ENCODE measurements at regions not wholly inside any gene's neighbourhood (a gene's known extent, or its start where the extent isn't known, plus 50 kb on each side); places are given as distances from the start of the nearest gene placed in this dataset.

GRCh38 chr2:155350783-155351580, 652.5 kb downstream of the KCNJ3 start:
- DNase-seq (ENCODE audit: low spot score) = no peak
- no peak overlapping the region for H2AFZ ChIP-seq (ENCODE audit: low read length)
- H3K9me3 ChIP-seq (ENCODE audit: low read length) = no peaks in the 10 kb centered on the region
- H4K20me1 ChIP-seq (ENCODE audit: insufficient read depth, low read length) = no peaks in the 10 kb centered on the region
- no peak overlapping the region for H3K27ac ChIP-seq (ENCODE audit: low read depth, low read length, poor library complexity, severe bottlenecking)
- H3K9me2 ChIP-seq (ENCODE audit: insufficient read depth, low read length) = no peaks in the 10 kb centered on the region
- no peaks in the 10 kb centered on the region for H3K4me1 ChIP-seq (ENCODE audit: insufficient read depth, low read length, poor library complexity, severe bottlenecking)
- POLR2A ChIA-PET = no interaction called here
- no TSS peak for BruUV-seq (replicated peaks)
- H3K36me3 ChIP-seq (ENCODE audit: insufficient read depth, low read length) = no peaks in the 10 kb centered on the region
- TF ChIP-seq CTCF (conservative IDR thresholded peaks at IDR 0.05; ENCODE audit: low read length) (no peak), EZH2phosphoT487 (IDR thresholded peaks at IDR 0.05; ENCODE audit: borderline replicate concordance, low read depth, low read length) (no peak)
- H3K4me3 ChIP-seq (ENCODE audit: low read depth, low read length, poor library complexity, severe bottlenecking) = no peak overlapping the region
- intact Hi-C loops (cut with micrococcal nuclease; ENCODE audit: unreplicated experiment) = no loop called here
- no peak overlapping the region for H3K4me2 ChIP-seq (ENCODE audit: low read length)
- CTCF ChIA-PET (ENCODE audit: unreplicated experiment) = no interaction called here
- H3K79me2 ChIP-seq (ENCODE audit: insufficient read depth, low read depth, low read length) = no peaks in the 10 kb centered on the region

GRCh38 chr2:155332016-155332415, 633.5 kb downstream of the KCNJ3 start:
- BruUV-seq (replicated peaks) = no TSS peak
- intact Hi-C loops (cut with micrococcal nuclease; ENCODE audit: unreplicated experiment) = no loop called here
- POLR2A ChIA-PET = no interaction called here

More at GRCh38 chr2:155332016-155332415, 633.5 kb downstream of the KCNJ3 start:
- Histone ChIP-seq H3K4me3 (ENCODE audit: low read depth, low read length, poor library complexity, severe bottlenecking) (no peak overlapping the region), H3K4me2 (ENCODE audit: low read length) (no peak overlapping the region), H3K4me1 (ENCODE audit: insufficient read depth, low read length, poor library complexity, severe bottlenecking) (no peaks in the 10 kb centered on the region), H2AFZ (ENCODE audit: low read length) (no peak overlapping the region), H3K36me3 (ENCODE audit: insufficient read depth, low read length) (no peaks in the 10 kb centered on the region), H3K27ac (ENCODE audit: low read depth, low read length, poor library complexity, severe bottlenecking) (no peak overlapping the region), H3K9me2 (ENCODE audit: insufficient read depth, low read length) (no peaks in the 10 kb centered on the region), H3K9me3 (ENCODE audit: low read length) (no peaks in the 10 kb centered on the region), H4K20me1 (ENCODE audit: insufficient read depth, low read length) (no peaks in the 10 kb centered on the region), H3K79me2 (ENCODE audit: insufficient read depth, low read depth, low read length) (no peaks in the 10 kb centered on the region)
- CTCF ChIA-PET (ENCODE audit: unreplicated experiment) = no interaction called here
- DNase-seq (ENCODE audit: low spot score) = no peak
- TF ChIP-seq EZH2phosphoT487 (IDR thresholded peaks at IDR 0.05; ENCODE audit: borderline replicate concordance, low read depth, low read length) (no peak), CTCF (conservative IDR thresholded peaks at IDR 0.05; ENCODE audit: low read length) (no peak)
